Fibroblast of lung (primary cell): ENCODE measurements at regions not wholly inside any gene's neighbourhood (a gene's known extent, or its start where the extent isn't known, plus 50 kb on each side); places are given as distances from the start of the nearest gene placed in this dataset.

Experiments used
- DNase-seq, 2 donors: peaks; one replicate each; pipeline versions ENCODE4 v3.0.0 to v3.0.0-alpha.2; 2010; ENCODE audit warnings: low read depth in 2 of 2
- H2AFZ ChIP-seq: 2 replicates; pipeline ENCODE4 v1.5.1; 2012; ENCODE audit warnings: low read length, control low read depth, inconsistent platforms
- H3K27ac ChIP-seq: 2 replicates; pipeline ENCODE4 v1.5.1; 2011; ENCODE audit warnings: low read length, control low read depth; ENCODE audit not compliant: insufficient read depth
- H3K27me3 ChIP-seq: 2 replicates; pipeline ENCODE4 v1.5.1; 2011; ENCODE audit warnings: mild to moderate bottlenecking, low read length; ENCODE audit not compliant: control insufficient read depth, insufficient read depth
- H3K36me3 ChIP-seq: 2 replicates; pipeline ENCODE4 v1.5.1; 2011; ENCODE audit warnings: low read length; ENCODE audit not compliant: control insufficient read depth, insufficient read depth
- H3K4me1 ChIP-seq: 2 replicates; pipeline ENCODE4 v1.5.1; 2011; ENCODE audit warnings: low read length; ENCODE audit not compliant: control insufficient read depth, insufficient read depth; ENCODE audit errors: extremely low read depth
- H3K4me2 ChIP-seq: 2 replicates; pipeline ENCODE4 v1.5.1; 2011; ENCODE audit warnings: low read length, control low read depth; ENCODE audit not compliant: insufficient read depth; ENCODE audit errors: extremely low read depth
- H3K4me3 ChIP-seq, 4 experiments: fragments of 200-600 bp in 1 of 4; sonication (generic) in 1 of 4; replicated peaks in 1 of 4; 2 replicates each; pipeline ENCODE4 v1.5.1; 2011 to 2016; ENCODE audit warnings: low read length in 4 of 4, low read depth in 3 of 4, mild to moderate bottlenecking in 3 of 4, control low read depth in 2 of 4, inconsistent platforms in 1 of 4, mixed read lengths in 1 of 4; ENCODE audit not compliant: insufficient read depth in 1 of 4; ENCODE audit errors: control extremely low read depth in 1 of 4
- H3K79me2 ChIP-seq: 2 replicates; pipeline ENCODE4 v1.5.1; 2012; ENCODE audit warnings: mild to moderate bottlenecking, low read length, inconsistent platforms; ENCODE audit not compliant: control insufficient read depth, insufficient read depth
- H3K9ac ChIP-seq: 2 replicates; pipeline ENCODE4 v1.5.1; 2011; ENCODE audit warnings: mild to moderate bottlenecking, low read length, control low read depth; ENCODE audit not compliant: insufficient read depth
- H3K9me3 ChIP-seq: 2 replicates; pipeline ENCODE4 v1.5.1; 2012; ENCODE audit warnings: low read depth, low read length; ENCODE audit not compliant: control insufficient read depth, insufficient read depth
- H4K20me1 ChIP-seq: 2 replicates; pipeline ENCODE4 v1.5.1; 2011; ENCODE audit warnings: low read length; ENCODE audit not compliant: control insufficient read depth, insufficient read depth; ENCODE audit errors: extremely low read depth
- CTCF ChIP-seq, 2 donors: IDR thresholded peaks in 1 of 2; conservative IDR thresholded peaks in 1 of 2; 1 replicate in 1 of 2; 2 replicates in 1 of 2; pipeline ENCODE4 v1.5.1; 2011 to 2012; ENCODE audit warnings: low read length in 2 of 2, control low read depth in 1 of 2, inconsistent platforms in 1 of 2, low read depth in 1 of 2, mild to moderate bottlenecking in 1 of 2
- EZH2 ChIP-seq: IDR thresholded peaks from 2 replicates; pipeline ENCODE4 v1.5.1; 2012; ENCODE audit warnings: low read length, control low read depth, mild to moderate bottlenecking; ENCODE audit errors: missing control alignments

DNA sequence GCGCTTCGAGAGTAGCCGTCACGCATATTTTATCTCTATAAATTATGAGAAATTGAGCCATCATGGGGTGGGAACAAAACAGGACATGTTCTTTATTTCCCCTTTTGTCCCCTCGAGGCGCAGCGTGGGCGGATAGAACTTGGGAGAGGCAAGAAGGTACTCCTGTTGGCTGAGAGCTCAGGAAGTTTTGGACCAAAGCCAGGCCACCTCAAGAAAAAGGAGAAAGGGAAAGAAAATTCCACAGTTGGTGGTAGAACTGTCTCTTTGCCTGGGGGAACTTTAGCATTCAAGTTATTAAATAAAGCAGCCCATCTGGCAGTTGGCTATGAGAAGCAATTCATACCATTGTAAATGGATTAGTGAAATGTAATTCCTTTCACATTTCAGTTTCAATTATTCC lies 76.4 kb upstream of the DSCAM start:
- Histone ChIP-seq H3K36me3 (no peaks in the 10 kb centered on the region), H3K4me1 (no peaks in the 10 kb centered on the region), H2AFZ (no peak overlapping the region), H3K9ac (no peak overlapping the region), H4K20me1 (no peaks in the 10 kb centered on the region), H3K4me2 (no peak overlapping the region), H3K27me3 (no peaks in the 10 kb centered on the region), H3K4me3 (no peak overlapping the region), H3K27ac (no peak overlapping the region), H3K79me2 (no peaks in the 10 kb centered on the region), H3K9me3 (no peaks in the 10 kb centered on the region)
- TF ChIP-seq EZH2 (no peak), CTCF (conservative IDR thresholded peaks at IDR 0.05 in 1 of 2, IDR thresholded peaks at IDR 0.05 in 1 of 2; ENCODE audit: low read depth in 1 of 2, low read length in 2 of 2) (no peak)
- no peak for DNase-seq

GRCh38 chr21:40923901-40924300 lies 76.9 kb upstream of the DSCAM start:
- TF ChIP-seq EZH2 = no peak
- TF ChIP-seq CTCF (conservative IDR thresholded peaks at IDR 0.05 in 1 of 2, IDR thresholded peaks at IDR 0.05 in 1 of 2; ENCODE audit: low read depth in 1 of 2, low read length in 2 of 2) = no peak
- Histone ChIP-seq H3K9me3 (no peaks in the 10 kb centered on the region), H3K4me3 (no peak overlapping the region), H3K4me2 (no peak overlapping the region), H3K36me3 (no peaks in the 10 kb centered on the region), H3K27me3 (no peaks in the 10 kb centered on the region), H3K79me2 (no peaks in the 10 kb centered on the region), H4K20me1 (no peaks in the 10 kb centered on the region), H3K9ac (no peak overlapping the region), H3K4me1 (no peaks in the 10 kb centered on the region), H2AFZ (no peak overlapping the region), H3K27ac (no peak overlapping the region)
- no peak for DNase-seq

- Histone ChIP-seq H3K4me2 (no peak overlapping the region), H2AFZ (no peak overlapping the region)
- TF ChIP-seq CTCF (conservative IDR thresholded peaks at IDR 0.05 in 1 of 2, IDR thresholded peaks at IDR 0.05 in 1 of 2; ENCODE audit: low read depth in 1 of 2, low read length in 2 of 2) (no peak), EZH2 (no peak)
Observed at GRCh38 chr21:40924641-40925040, 77.7 kb upstream of the DSCAM start.

More at GRCh38 chr21:40924641-40925040, 77.7 kb upstream of the DSCAM start:
- Histone ChIP-seq H3K4me3 (no peak overlapping the region), H3K27me3 (no peaks in the 10 kb centered on the region), H3K9ac (no peak overlapping the region), H4K20me1 (no peaks in the 10 kb centered on the region), H3K79me2 (no peaks in the 10 kb centered on the region), H3K27ac (no peak overlapping the region), H3K36me3 (no peaks in the 10 kb centered on the region), H3K9me3 (no peaks in the 10 kb centered on the region), H3K4me1 (no peaks in the 10 kb centered on the region)
- DNase-seq = no peak
